CD4-positive, alpha-beta T cell (primary cell): ENCODE measurements at regions not wholly inside any gene's neighbourhood (a gene's known extent, or its start where the extent isn't known, plus 50 kb on each side); places are given as distances from the start of the nearest gene placed in this dataset.

Source experiments
- ATAC-seq: fragments of 200-7000 bp; cut with Tn5 transposase; one replicate; pipeline ENCODE4 v1.10.0; 2022; ENCODE audit warnings: mild to moderate bottlenecking; ENCODE audit not compliant: poor library complexity
- CTCF ChIA-PET: fragments of 350-600 bp; sonication (Branson Sonifier 250); formaldehyde crosslinking; loops from one replicate; lab custom pipeline; 2021; ENCODE audit warnings: antibody characterized with exemption, inconsistent platforms; lab: Charles Lee
- POLR2A ChIA-PET: fragments of 350-600 bp; sonication (Branson Sonifier 250); formaldehyde crosslinking; loops from one replicate; lab custom pipeline; 2021; ENCODE audit warnings: antibody characterized with exemption, inconsistent platforms; lab: Charles Lee
- DNase-seq, 14 experiments: peaks; one replicate each; pipeline ENCODE4 v3.0.0-alpha.2; 2013 to 2020; ENCODE audit warnings: mixed read lengths in 2 of 14
- H3K27ac ChIP-seq, 2 donors: one replicate each; pipeline versions ENCODE4 v1.5.1 to v1.7.0; 2013; ENCODE audit warnings: low read length in 2 of 2, low read depth in 1 of 2, mild to moderate bottlenecking in 1 of 2
- H3K27me3 ChIP-seq, 2 experiments: 1 replicate in 1 of 2; 2 replicates in 1 of 2; pipeline versions ENCODE4 v1.6.1 to v1.7.0; 2013; ENCODE audit warnings: low read length in 2 of 2, control low read depth in 1 of 2, mild to moderate bottlenecking in 1 of 2, moderate library complexity in 1 of 2; ENCODE audit not compliant: insufficient read depth in 2 of 2, control insufficient read depth in 1 of 2
- H3K36me3 ChIP-seq: one replicate; pipeline ENCODE4 v1.6.1; 2013; ENCODE audit warnings: low read length, control low read depth; ENCODE audit not compliant: insufficient read depth
- H3K4me1 ChIP-seq: one replicate; pipeline ENCODE4 v1.6.1; 2013; ENCODE audit warnings: low read length, control low read depth; ENCODE audit not compliant: insufficient read depth
- H3K4me3 ChIP-seq: one replicate; pipeline ENCODE4 v1.5.1; 2013; ENCODE audit warnings: mild to moderate bottlenecking, low read length, moderate library complexity
- H3K9me3 ChIP-seq, 2 experiments: 1 replicate in 1 of 2; 2 replicates in 1 of 2; pipeline versions ENCODE4 v1.6.1 to v1.7.0; 2013; ENCODE audit warnings: low read length in 2 of 2, mild to moderate bottlenecking in 2 of 2, control low read depth in 1 of 2, moderate library complexity in 1 of 2; ENCODE audit not compliant: control insufficient read depth in 1 of 2, insufficient read depth in 1 of 2
- H3K27ac Mint-ChIP-seq: one replicate; pipeline ENCODE4 v1.8.0; 2020; ENCODE audit warnings: mixed read lengths
- H3K27me3 Mint-ChIP-seq: one replicate; pipeline ENCODE4 v1.8.0; 2021; ENCODE audit warnings: mixed read lengths
- H3K36me3 Mint-ChIP-seq: one replicate; pipeline ENCODE4 v1.8.0; 2021; ENCODE audit warnings: low read depth, mixed read lengths
- H3K4me1 Mint-ChIP-seq: one replicate; pipeline ENCODE4 v1.8.0; 2021; ENCODE audit warnings: low read depth, mixed read lengths
- H3K4me3 Mint-ChIP-seq: one replicate; pipeline ENCODE4 v1.8.0; 2020; ENCODE audit warnings: mild to moderate bottlenecking, mixed read lengths
- H3K9me3 Mint-ChIP-seq: one replicate; pipeline ENCODE4 v1.8.0; 2020; ENCODE audit warnings: mixed read lengths
- CTCF ChIP-seq: fragments of 200-600 bp; IDR thresholded peaks from one replicate; pipeline ENCODE4 v1.8.0; 2022; ENCODE audit warnings: antibody characterized with exemption, mild to moderate bottlenecking
- intact Hi-C, 2 experiments: fragments of 100-400 bp; cut with DNase I in 1 of 2; cut with micrococcal nuclease in 1 of 2; formaldehyde crosslinking; loops; one replicate each; pipeline versions ENCODE4 v1.15.1 to v1.9.0; 2023 to 2025; cut with DNase I, micrococcal nuclease

GRCh38 chr2:101587251-101587650 is 110.3 kb upstream of the MAP4K4 start:
- H3K27ac ChIP-seq, result no peak overlapping the region
- TF ChIP-seq CTCF, result no peak
- Mint-ChIP-seq H3K9me3 (peaks cover 16% of the 10 kb centered on the region), H3K36me3 (no peaks in the 10 kb centered on the region), H3K27ac (no peak overlapping the region), H3K4me3 (no peak overlapping the region), H3K4me1 (no peaks in the 10 kb centered on the region), H3K27me3 (no peaks in the 10 kb centered on the region)
- no peaks in the 10 kb centered on the region for H3K27me3 ChIP-seq
- no peak overlapping the region for H3K4me3 ChIP-seq
- H3K9me3 ChIP-seq, result peaks cover 0 to 10% of the 10 kb centered on the region in 2 experiments
- DNase-seq (no peak), ATAC-seq (no peak)
- ChIA-PET POLR2A (no interaction called here), CTCF (no interaction called here)
- no peaks in the 10 kb centered on the region for H3K4me1 ChIP-seq
- H3K36me3 ChIP-seq, result no peaks in the 10 kb centered on the region
- intact Hi-C loops, result no loop called here

- DNase-seq, result no peak
- H3K36me3 ChIP-seq, result no peaks in the 10 kb centered on the region
- no peak overlapping the region for H3K27ac ChIP-seq
- H3K9me3 Mint-ChIP-seq, result peaks cover 13% of the 10 kb centered on the region
- H3K27ac Mint-ChIP-seq, result no peak overlapping the region
- ChIA-PET CTCF (no interaction called here), POLR2A (no interaction called here)
- ATAC-seq, result no peak
- no peak for TF ChIP-seq CTCF
- no peaks in the 10 kb centered on the region for H3K4me1 ChIP-seq
- H3K27me3 ChIP-seq, result no peaks in the 10 kb centered on the region
- no peaks in the 10 kb centered on the region for H3K27me3 Mint-ChIP-seq
- no peak overlapping the region for H3K4me3 ChIP-seq
- H3K36me3 Mint-ChIP-seq, result no peaks in the 10 kb centered on the region
- H3K4me1 Mint-ChIP-seq, result peaks cover 10% of the 10 kb centered on the region
- no peak overlapping the region for H3K4me3 Mint-ChIP-seq
- intact Hi-C loops, result no loop called here
- peaks cover 0 to 10% of the 10 kb centered on the region in 2 experiments for H3K9me3 ChIP-seq
Observed at GRCh38 chr2:101583861-101584260, 108.9 kb upstream of the RFX8 start.

GRCh38 chr2:101581675-101582299 is 106.9 kb upstream of the RFX8 start:
- Mint-ChIP-seq H3K36me3 (no peaks in the 10 kb centered on the region), H3K4me3 (no peak overlapping the region), H3K4me1 (peaks cover 19% of the 10 kb centered on the region), H3K27me3 (no peaks in the 10 kb centered on the region), H3K9me3 (peaks cover 10% of the 10 kb centered on the region), H3K27ac (no peak overlapping the region)
- Histone ChIP-seq H3K36me3 (no peaks in the 10 kb centered on the region), H3K9me3 (peaks cover 0 to 4% of the 10 kb centered on the region in 2 experiments), H3K27me3 (no peaks in the 10 kb centered on the region), H3K4me3 (no peak overlapping the region), H3K4me1 (no peaks in the 10 kb centered on the region), H3K27ac (no peak overlapping the region)
- ATAC-seq, result no peak
- ChIA-PET CTCF (no interaction called here), POLR2A (interaction anchor here (1.2 kb wide), 1 partner anchor 10 kb away, joined by 4 read pairs; no protein-coding TSS in a partner anchor)
- no peak for TF ChIP-seq CTCF
- intact Hi-C loops, result no loop called here
- DNase-seq, result no peak
